ENCODE measurements at regions not wholly inside any gene's neighbourhood (a gene's known extent, or its start where the extent isn't known, plus 50 kb on each side); places are given as distances from the start of the nearest gene placed in this dataset.

GRCh38 chr9:25381141-25381540 is 297.1 kb downstream of the TUSC1 start:
- Mint-ChIP-seq H3K4me1 (ENCODE audit: low read depth) (no peaks in the 10 kb centered on the region), H3K9me3 (ENCODE audit: low read depth) (no peaks in the 10 kb centered on the region), H3K27ac (no peak overlapping the region), H3K27me3 (no peaks in the 10 kb centered on the region), H3K4me3 (ENCODE audit: low read depth) (no peak overlapping the region), H3K36me3 (ENCODE audit: insufficient read depth) (no peaks in the 10 kb centered on the region)
- no peak for DNase-seq (ENCODE audit: low spot score, unreplicated experiment)
- no peak for TF ChIP-seq CTCF (IDR thresholded peaks at IDR 0.05; ENCODE audit: unreplicated experiment)

GRCh38 chr9:25377039-25377438 is 301.2 kb downstream of the TUSC1 start:
- Mint-ChIP-seq H3K27ac (no peak overlapping the region), H3K9me3 (ENCODE audit: low read depth) (no peaks in the 10 kb centered on the region), H3K4me3 (ENCODE audit: low read depth) (no peak overlapping the region), H3K36me3 (ENCODE audit: insufficient read depth) (no peaks in the 10 kb centered on the region), H3K27me3 (no peaks in the 10 kb centered on the region), H3K4me1 (ENCODE audit: low read depth) (no peaks in the 10 kb centered on the region)
- TF ChIP-seq CTCF (IDR thresholded peaks at IDR 0.05; ENCODE audit: unreplicated experiment) = no peak
- no peak for DNase-seq (ENCODE audit: low spot score, unreplicated experiment)

GRCh38 chr9:25374281-25374680 is 304.0 kb downstream of the TUSC1 start:
- Mint-ChIP-seq H3K36me3 (ENCODE audit: insufficient read depth) (no peaks in the 10 kb centered on the region), H3K9me3 (ENCODE audit: low read depth) (no peaks in the 10 kb centered on the region), H3K4me1 (ENCODE audit: low read depth) (no peaks in the 10 kb centered on the region), H3K27ac (no peak overlapping the region), H3K27me3 (no peaks in the 10 kb centered on the region), H3K4me3 (ENCODE audit: low read depth) (no peak overlapping the region)
- no peak for TF ChIP-seq CTCF (IDR thresholded peaks at IDR 0.05; ENCODE audit: unreplicated experiment)
- DNase-seq (ENCODE audit: low spot score, unreplicated experiment) = no peak

GRCh38 chr9:25366906-25367305 is 311.3 kb downstream of the TUSC1 start:
- Mint-ChIP-seq H3K27ac (no peak overlapping the region), H3K9me3 (ENCODE audit: low read depth) (no peaks in the 10 kb centered on the region)

GRCh38 chr9:25353783-25354182 is 324.5 kb downstream of the TUSC1 start:
- peaks cover 2% of the 10 kb centered on the region for H3K4me1 Mint-ChIP-seq (ENCODE audit: low read depth)
- H3K9me3 Mint-ChIP-seq (ENCODE audit: low read depth) = peaks cover 16% of the 10 kb centered on the region
- H3K27ac Mint-ChIP-seq = no peak overlapping the region
- no peak overlapping the region for H3K4me3 Mint-ChIP-seq (ENCODE audit: low read depth)
- H3K36me3 Mint-ChIP-seq (ENCODE audit: insufficient read depth) = no peaks in the 10 kb centered on the region
- DNase-seq (ENCODE audit: low spot score, unreplicated experiment) = no peak
- no peaks in the 10 kb centered on the region for H3K27me3 Mint-ChIP-seq
- TF ChIP-seq CTCF (IDR thresholded peaks at IDR 0.05; ENCODE audit: unreplicated experiment) = no peak

More at GRCh38 chr9:25366906-25367305, 311.3 kb downstream of the TUSC1 start:
- no peak for DNase-seq (ENCODE audit: low spot score, unreplicated experiment)
- no peaks in the 10 kb centered on the region for H3K27me3 Mint-ChIP-seq
- H3K4me1 Mint-ChIP-seq (ENCODE audit: low read depth) = no peaks in the 10 kb centered on the region
- no peak for TF ChIP-seq CTCF (IDR thresholded peaks at IDR 0.05; ENCODE audit: unreplicated experiment)
- H3K36me3 Mint-ChIP-seq (ENCODE audit: insufficient read depth) = no peaks in the 10 kb centered on the region
- no peak overlapping the region for H3K4me3 Mint-ChIP-seq (ENCODE audit: low read depth)
